GM10266 (cell line): ENCODE measurements at regions not wholly inside any gene's neighbourhood (a gene's known extent, or its start where the extent isn't known, plus 50 kb on each side); places are given as distances from the start of the nearest gene placed in this dataset.

Experiments used
- DNase-seq: peaks from one replicate; pipeline ENCODE4 v3.0.0; 2012; ENCODE audit errors: extremely low spot score
- CTCF ChIP-seq: IDR thresholded peaks from 2 replicates; pipeline ENCODE4 v1.5.1; 2012; ENCODE audit warnings: mild to moderate bottlenecking, low read depth; ENCODE audit not compliant: control insufficient read depth, insufficient read depth; ENCODE audit errors: missing control alignments

GRCh38 chr3:159892171-159892795 lies 96.4 kb upstream of the IL12A start:
- no peak for TF ChIP-seq CTCF
- DNase-seq = no peak

- DNase-seq = no peak
- TF ChIP-seq CTCF = no peak
Measured at GRCh38 chr3:159892801-159893200, 95.8 kb upstream of the IL12A start.

- no peak for TF ChIP-seq CTCF
- no peak for DNase-seq
Measured at GRCh38 chr3:159894386-159894785, 94.2 kb upstream of the IL12A start.

- no peak for TF ChIP-seq CTCF
- no peak for DNase-seq
Measured at GRCh38 chr3:159895430-159895829, 93.2 kb upstream of the IL12A start.

GRCh38 chr3:159896543-159896942 lies 92.1 kb upstream of the IL12A start:
- no peak for DNase-seq
- no peak for TF ChIP-seq CTCF

GRCh38 chr3:159897331-159898075 lies 91.1 kb upstream of the IL12A start:
- TF ChIP-seq CTCF = no peak
- no peak for DNase-seq

GRCh38 chr3:159898147-159898546 lies 90.5 kb upstream of the IL12A start:
- no peak for TF ChIP-seq CTCF
- no peak for DNase-seq
